SJSA1 (cell line): ENCODE measurements at regions not wholly inside any gene's neighbourhood (a gene's known extent, or its start where the extent isn't known, plus 50 kb on each side); places are given as distances from the start of the nearest gene placed in this dataset.

ENCODE experiments used
- DNase-seq, 2 experiments: peaks; one replicate each; pipeline ENCODE4 v3.0.0-alpha.2; 2015 to 2020; ENCODE audit warnings: low spot score in 2 of 2, low read depth in 1 of 2
- H3K27ac ChIP-seq: fragments of 250-450 bp; sonication (Bioruptor Pico); 2 replicates; pipeline ENCODE4 v1.5.1; 2020; ENCODE audit warnings: mild to moderate bottlenecking, moderate library complexity
- H3K27me3 ChIP-seq: fragments of 250-450 bp; sonication (Bioruptor Pico); replicated peaks from 2 replicates; pipeline ENCODE4 v1.5.1; 2020; ENCODE audit warnings: mild to moderate bottlenecking, moderate library complexity
- H3K36me3 ChIP-seq: fragments of 250-450 bp; sonication (Bioruptor Pico); 2 replicates; pipeline ENCODE4 v1.5.1; 2020; ENCODE audit warnings: mild to moderate bottlenecking
- H3K4me1 ChIP-seq: fragments of 250-450 bp; sonication (Bioruptor Pico); replicated peaks from 2 replicates; pipeline ENCODE4 v1.6.1; 2021; ENCODE audit warnings: mild to moderate bottlenecking
- H3K4me3 ChIP-seq: fragments of 250-450 bp; sonication (Bioruptor Pico); 2 replicates; pipeline ENCODE4 v1.5.1; 2020; ENCODE audit warnings: mild to moderate bottlenecking
- H3K9me3 ChIP-seq: fragments of 250-450 bp; sonication (Bioruptor Pico); replicated peaks from 2 replicates; pipeline ENCODE4 v1.5.1; 2020; ENCODE audit warnings: mild to moderate bottlenecking

DNA sequence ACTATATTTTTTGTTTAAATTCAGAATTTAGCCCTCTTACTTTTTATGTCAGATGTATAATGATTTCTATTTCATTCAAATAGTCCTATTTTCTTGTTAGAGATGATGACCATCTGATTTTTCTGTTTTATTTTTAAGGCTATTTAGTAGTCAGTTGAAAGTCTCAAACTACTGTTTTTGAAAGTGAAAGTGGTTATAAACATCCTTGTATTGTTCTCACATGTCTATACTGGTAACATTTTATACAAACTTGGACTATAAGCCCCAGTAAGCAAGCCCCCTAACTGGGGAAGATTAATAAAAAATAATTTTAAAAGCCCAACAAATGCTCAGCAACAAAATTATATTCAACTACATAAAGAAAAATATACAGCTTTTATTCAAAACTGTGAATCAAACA is 271.3 kb upstream of the RGS18 start:
- no peaks in the 10 kb centered on the region for H3K27me3 ChIP-seq
- H3K36me3 ChIP-seq: no peaks in the 10 kb centered on the region
- DNase-seq: no peak
- no peak overlapping the region for H3K4me3 ChIP-seq
- H3K4me1 ChIP-seq: no peaks in the 10 kb centered on the region
- H3K27ac ChIP-seq: no peak overlapping the region
- no peaks in the 10 kb centered on the region for H3K9me3 ChIP-seq

GRCh38 chr1:191888996-191889622 is 269.2 kb upstream of the RGS18 start:
- no peaks in the 10 kb centered on the region for H3K9me3 ChIP-seq
- no peak overlapping the region for H3K4me3 ChIP-seq
- H3K4me1 ChIP-seq: no peaks in the 10 kb centered on the region
- H3K36me3 ChIP-seq: no peaks in the 10 kb centered on the region
- H3K27ac ChIP-seq: no peak overlapping the region
- H3K27me3 ChIP-seq: no peaks in the 10 kb centered on the region
- DNase-seq: no peak

- no peak overlapping the region for H3K27ac ChIP-seq
- H3K27me3 ChIP-seq: no peaks in the 10 kb centered on the region
- H3K4me3 ChIP-seq: no peak overlapping the region
- no peak for DNase-seq
- H3K36me3 ChIP-seq: no peaks in the 10 kb centered on the region
- H3K9me3 ChIP-seq: no peaks in the 10 kb centered on the region
- H3K4me1 ChIP-seq: no peaks in the 10 kb centered on the region
These were observed 268.6 kb upstream of the RGS18 start for GRCh38 chr1:191889623-191890003.

DNA sequence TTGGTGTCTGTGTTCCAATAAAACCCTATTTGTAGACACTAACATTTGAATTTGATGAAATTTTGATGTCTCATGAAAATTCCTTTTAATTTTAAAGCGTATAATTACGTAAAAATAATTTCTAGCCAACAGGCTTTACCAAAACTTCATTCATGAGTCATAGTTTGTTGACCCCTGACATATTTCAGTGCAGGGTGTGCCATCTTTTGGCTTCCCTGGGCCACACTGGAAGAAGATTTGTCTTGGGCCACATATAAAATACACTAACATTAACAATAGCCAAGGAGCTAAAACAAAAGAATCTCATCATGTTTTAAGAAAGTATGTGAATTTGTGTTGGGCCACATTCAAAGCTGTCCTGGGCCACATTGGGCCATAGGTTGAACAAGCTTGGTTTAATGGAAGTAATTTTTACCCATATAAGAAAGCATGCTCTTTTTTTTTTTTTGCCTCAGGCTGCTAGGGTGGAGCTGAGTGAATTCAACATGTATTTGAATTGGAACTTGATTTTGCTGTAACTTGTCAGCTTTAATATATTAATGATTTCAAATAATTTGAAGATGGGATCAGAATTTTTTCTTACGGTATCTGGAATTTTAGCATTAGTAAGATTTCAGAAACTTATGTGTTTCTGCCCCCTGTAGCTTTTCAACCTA is 267.7 kb upstream of the RGS18 start:
- Histone ChIP-seq H3K36me3 (no peaks in the 10 kb centered on the region), H3K9me3 (0 out of 2 replicates have a peak, but pooled peaks cover 2% of the 10 kb centered on the region), H3K4me3 (no peak overlapping the region), H3K27ac (no peak overlapping the region), H3K27me3 (no peaks in the 10 kb centered on the region), H3K4me1 (no peaks in the 10 kb centered on the region)
- no peak for DNase-seq

GRCh38 chr1:191892716-191893115 is 265.5 kb upstream of the RGS18 start:
- Histone ChIP-seq H3K36me3 (no peaks in the 10 kb centered on the region), H3K4me3 (no peak overlapping the region), H3K27ac (no peak overlapping the region), H3K4me1 (no peaks in the 10 kb centered on the region), H3K27me3 (no peaks in the 10 kb centered on the region), H3K9me3 (peaks cover 2% of the 10 kb centered on the region; the same call in 1 of the 2 replicates)
- DNase-seq: no peak

- Histone ChIP-seq H3K9me3 (peaks cover 2% of the 10 kb centered on the region; the same call in 1 of the 2 replicates), H3K4me3 (no peak overlapping the region), H3K27ac (no peak overlapping the region), H3K4me1 (no peaks in the 10 kb centered on the region), H3K27me3 (no peaks in the 10 kb centered on the region), H3K36me3 (no peaks in the 10 kb centered on the region)
- DNase-seq: no peak
These were observed 263.2 kb upstream of the RGS18 start for GRCh38 chr1:191895049-191895448.

- no peaks in the 10 kb centered on the region for H3K27me3 ChIP-seq
- H3K4me1 ChIP-seq: no peaks in the 10 kb centered on the region
- no peak for DNase-seq
These were observed 262.7 kb upstream of the RGS18 start for GRCh38 chr1:191895462-191896058.

DNA sequence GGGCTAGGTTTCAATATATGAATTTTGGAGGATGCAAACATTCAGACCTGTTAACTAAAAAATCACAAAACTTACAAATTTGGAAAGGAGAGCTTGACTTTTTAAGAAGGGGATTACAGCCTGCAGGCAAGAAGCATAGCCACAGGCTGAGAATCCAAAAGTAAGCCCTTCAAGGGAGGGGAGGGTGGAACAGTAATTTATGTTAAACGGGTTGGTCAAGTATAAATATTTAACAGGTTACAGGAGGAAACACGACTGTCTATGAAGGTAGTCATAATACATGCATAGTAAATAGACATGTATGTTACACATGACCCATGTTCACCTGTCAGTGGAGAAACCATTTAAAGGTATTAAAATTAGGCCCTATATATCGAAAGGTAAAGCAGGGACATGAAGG is 261.1 kb upstream of the RGS18 start:
- no peak for DNase-seq
- Histone ChIP-seq H3K27me3 (no peaks in the 10 kb centered on the region), H3K9me3 (peaks cover 2% of the 10 kb centered on the region; the same call in 1 of the 2 replicates), H3K4me3 (no peak overlapping the region), H3K27ac (no peak overlapping the region), H3K36me3 (no peaks in the 10 kb centered on the region), H3K4me1 (no peaks in the 10 kb centered on the region)

More at GRCh38 chr1:191895462-191896058, 262.7 kb upstream of the RGS18 start:
- Histone ChIP-seq H3K9me3 (peaks cover 2% of the 10 kb centered on the region; the same call in 1 of the 2 replicates), H3K36me3 (no peaks in the 10 kb centered on the region), H3K4me3 (no peak overlapping the region), H3K27ac (no peak overlapping the region)

DNA sequence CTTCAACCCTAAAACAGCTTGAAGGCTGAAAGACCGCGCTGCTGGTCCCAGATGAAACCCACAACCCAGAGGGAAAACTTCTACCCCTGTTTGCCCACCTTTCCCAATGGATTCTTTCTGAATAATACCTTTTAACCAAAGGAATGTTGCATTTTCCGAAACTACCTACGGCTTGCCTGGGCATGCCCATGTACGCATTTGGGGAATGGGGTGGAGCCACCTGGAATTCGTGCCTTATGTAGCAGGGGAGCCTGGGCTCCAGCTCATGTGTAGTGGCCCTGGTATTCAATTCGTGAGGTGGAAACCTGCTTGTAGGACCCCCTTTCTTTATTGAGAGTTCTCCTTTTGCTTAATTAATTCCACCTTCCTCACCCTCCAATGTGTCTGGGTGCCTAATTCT is 256.6 kb upstream of the RGS18 start:
- no peaks in the 10 kb centered on the region for H3K27me3 ChIP-seq

DNA sequence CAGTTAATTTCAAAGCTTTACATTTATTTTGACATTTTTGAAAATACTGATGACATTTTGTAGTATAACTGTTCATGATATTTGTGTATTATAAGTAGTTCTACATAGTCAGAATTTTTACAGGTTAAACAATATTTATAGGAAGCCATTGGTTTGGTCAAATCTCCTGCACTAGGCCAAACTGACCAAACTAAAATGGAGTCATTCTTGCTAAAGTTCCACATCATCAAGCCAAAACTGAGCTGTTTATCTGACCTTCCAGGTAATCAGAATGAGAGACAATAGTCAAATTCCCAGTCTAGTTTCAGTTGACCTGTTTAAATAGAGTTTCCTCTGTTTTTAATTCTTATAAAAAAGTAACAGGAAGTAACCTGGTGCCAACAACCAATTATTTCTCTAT is 253.3 kb upstream of the RGS18 start:
- Histone ChIP-seq H3K4me1 (no peaks in the 10 kb centered on the region), H3K9me3 (no peaks in the 10 kb centered on the region), H3K36me3 (no peaks in the 10 kb centered on the region), H3K27me3 (no peaks in the 10 kb centered on the region), H3K27ac (no peak overlapping the region), H3K4me3 (no peak overlapping the region)
- no peak for DNase-seq

More for the DNA sequence above, 256.6 kb upstream of the RGS18 start:
- H3K9me3 ChIP-seq: no peaks in the 10 kb centered on the region; the same call in 1 of the 2 replicates
- H3K36me3 ChIP-seq: no peaks in the 10 kb centered on the region
- no peak overlapping the region for H3K4me3 ChIP-seq
- DNase-seq: no peak
- no peak overlapping the region for H3K27ac ChIP-seq
- no peaks in the 10 kb centered on the region for H3K4me1 ChIP-seq

GRCh38 chr1:191905781-191906180 is 252.5 kb upstream of the RGS18 start:
- H3K27ac ChIP-seq: no peak overlapping the region
- H3K4me1 ChIP-seq: no peaks in the 10 kb centered on the region
- no peaks in the 10 kb centered on the region for H3K36me3 ChIP-seq
- H3K4me3 ChIP-seq: no peak overlapping the region
- DNase-seq: no peak
- no peaks in the 10 kb centered on the region for H3K9me3 ChIP-seq
- H3K27me3 ChIP-seq: no peaks in the 10 kb centered on the region

- H3K4me1 ChIP-seq: no peaks in the 10 kb centered on the region
These were observed 251.1 kb upstream of the RGS18 start for GRCh38 chr1:191907121-191907520.

DNA sequence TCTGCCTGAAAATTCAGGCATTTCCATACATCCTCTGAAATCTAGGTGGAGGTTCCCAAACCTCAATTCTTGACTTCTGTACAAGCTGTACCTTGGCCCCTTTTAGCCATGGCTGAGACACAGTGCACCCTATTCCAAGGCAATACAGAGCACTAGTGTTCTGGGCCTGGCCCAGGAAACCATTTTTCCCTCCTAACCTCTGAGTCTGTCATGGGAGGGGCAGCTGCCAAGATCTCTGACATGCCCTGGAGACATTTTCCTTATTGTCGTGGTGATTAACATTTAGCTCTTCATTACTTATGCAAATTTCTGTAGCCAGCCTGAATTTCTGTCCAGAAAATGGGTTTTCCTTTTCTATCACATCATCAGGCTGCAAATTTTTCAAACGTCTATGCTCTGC is 248.0 kb upstream of the RGS18 start:
- H3K36me3 ChIP-seq: no peaks in the 10 kb centered on the region
- H3K4me3 ChIP-seq: no peak overlapping the region
- no peaks in the 10 kb centered on the region for H3K27me3 ChIP-seq
- no peaks in the 10 kb centered on the region; the same call in 1 of the 2 replicates for H3K9me3 ChIP-seq
- H3K27ac ChIP-seq: no peak overlapping the region
- H3K4me1 ChIP-seq: no peaks in the 10 kb centered on the region
- DNase-seq: no peak

More at GRCh38 chr1:191907121-191907520, 251.1 kb upstream of the RGS18 start:
- H3K27ac ChIP-seq: no peak overlapping the region
- DNase-seq: no peak
- no peaks in the 10 kb centered on the region; the same call in 1 of the 2 replicates for H3K9me3 ChIP-seq
- no peak overlapping the region for H3K4me3 ChIP-seq
- no peaks in the 10 kb centered on the region for H3K27me3 ChIP-seq
- no peaks in the 10 kb centered on the region for H3K36me3 ChIP-seq

- Histone ChIP-seq H3K4me3 (no peak overlapping the region), H3K9me3 (no peaks in the 10 kb centered on the region; the same call in 1 of the 2 replicates), H3K4me1 (no peaks in the 10 kb centered on the region), H3K27me3 (no peaks in the 10 kb centered on the region), H3K36me3 (no peaks in the 10 kb centered on the region), H3K27ac (no peak overlapping the region)
- DNase-seq: no peak
These were observed 245.7 kb upstream of the RGS18 start for GRCh38 chr1:191912517-191912916.
